ENCODE measurements at regions not wholly inside any gene's neighbourhood (a gene's known extent, or its start where the extent isn't known, plus 50 kb on each side); places are given as distances from the start of the nearest gene placed in this dataset.
A peak's percentile ranks its signal among the peaks of the same experiment; 100 is the strongest.

DNA sequence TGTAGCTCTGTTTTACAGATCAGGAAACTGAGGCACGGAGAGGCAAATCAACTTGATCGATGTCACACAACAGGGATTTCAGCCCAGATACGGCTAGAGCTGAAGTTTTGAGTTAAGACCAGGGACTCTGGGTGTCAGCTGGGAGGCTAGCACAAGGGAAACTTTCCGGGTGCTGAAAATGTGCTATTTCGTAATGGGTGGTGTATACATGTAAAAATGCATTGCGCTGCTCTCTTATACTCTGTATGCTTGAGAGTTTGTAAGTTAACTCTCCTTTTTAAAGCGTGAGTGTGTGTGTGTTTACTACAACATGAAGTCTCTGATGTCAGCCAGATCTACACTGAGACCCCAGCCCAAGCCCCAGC, 227.6 kb downstream of the MN1 start:
- intact Hi-C loops (cut with DNase I; ENCODE audit: low total_unique reads), result no loop called here
- H3K27me3 ChIP-seq, result peaks cover 0 to 29% (median 16%) of the 10 kb centered on the region in 3 donors
- no peak for TF ChIP-seq EP300 (IDR thresholded peaks at IDR 0.05)

DNA sequence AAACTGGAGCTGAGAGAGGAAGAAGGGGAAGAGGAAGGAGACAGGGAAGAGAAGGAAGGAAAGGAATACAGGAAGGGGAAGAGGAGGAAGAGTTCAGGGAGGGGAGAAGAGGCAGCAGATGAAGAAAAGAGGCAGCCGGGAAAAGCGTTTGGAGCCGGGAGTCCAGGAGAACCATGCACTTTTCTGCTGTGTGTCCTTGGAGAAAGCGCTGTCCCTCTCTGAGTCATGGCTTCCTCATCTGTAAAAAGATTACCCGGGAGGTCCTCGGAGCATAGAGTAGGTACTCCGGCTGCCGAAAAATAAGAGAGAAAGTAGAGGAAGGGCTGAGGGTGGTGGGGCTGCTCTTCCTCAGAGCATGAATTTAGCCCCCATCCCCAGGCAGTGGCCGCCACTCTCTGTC, 226.9 kb downstream of the MN1 start:
- Histone ChIP-seq H3K9me3 (peaks cover 3 to 12% (median 8%) of the 10 kb centered on the region in 4 donors), H3K4me1 (peaks cover 0 to 11% (median 4%) of the 10 kb centered on the region in 4 donors), H3K36me3 (no peaks in the 10 kb centered on the region), H3K27me3 (peaks cover 0 to 29% (median 16%) of the 10 kb centered on the region in 3 donors), H3K4me3 (no peak overlapping the region), H3K27ac (no peak overlapping the region)
- 87 to 90% (median 88%) methylated on average over 9 of the region's 9 CpGs for WGBS, 5 donors
- no peak for DNase-seq
- TF ChIP-seq POLR2AphosphoS5 (IDR thresholded peaks at IDR 0.05) (no peak), POLR2A (IDR thresholded peaks at IDR 0.05) (no peak), EP300 (IDR thresholded peaks at IDR 0.05) (no peak)
- TF ChIP-seq, protein P1, sequence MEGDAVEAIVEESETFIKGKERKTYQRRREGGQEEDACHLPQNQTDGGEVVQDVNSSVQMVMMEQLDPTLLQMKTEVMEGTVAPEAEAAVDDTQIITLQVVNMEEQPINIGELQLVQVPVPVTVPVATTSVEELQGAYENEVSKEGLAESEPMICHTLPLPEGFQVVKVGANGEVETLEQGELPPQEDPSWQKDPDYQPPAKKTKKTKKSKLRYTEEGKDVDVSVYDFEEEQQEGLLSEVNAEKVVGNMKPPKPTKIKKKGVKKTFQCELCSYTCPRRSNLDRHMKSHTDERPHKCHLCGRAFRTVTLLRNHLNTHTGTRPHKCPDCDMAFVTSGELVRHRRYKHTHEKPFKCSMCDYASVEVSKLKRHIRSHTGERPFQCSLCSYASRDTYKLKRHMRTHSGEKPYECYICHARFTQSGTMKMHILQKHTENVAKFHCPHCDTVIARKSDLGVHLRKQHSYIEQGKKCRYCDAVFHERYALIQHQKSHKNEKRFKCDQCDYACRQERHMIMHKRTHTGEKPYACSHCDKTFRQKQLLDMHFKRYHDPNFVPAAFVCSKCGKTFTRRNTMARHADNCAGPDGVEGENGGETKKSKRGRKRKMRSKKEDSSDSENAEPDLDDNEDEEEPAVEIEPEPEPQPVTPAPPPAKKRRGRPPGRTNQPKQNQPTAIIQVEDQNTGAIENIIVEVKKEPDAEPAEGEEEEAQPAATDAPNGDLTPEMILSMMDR (IDR thresholded peaks at IDR 0.05), result no peak
- intact Hi-C loops (cut with DNase I; ENCODE audit: low total_unique reads), result no loop called here

More for the DNA sequence above, 227.6 kb downstream of the MN1 start:
- no peak overlapping the region for H3K4me3 ChIP-seq
- DNase-seq, result no peak
- H3K9me3 ChIP-seq, result peaks cover 3 to 12% (median 8%) of the 10 kb centered on the region in 4 donors
- no peaks in the 10 kb centered on the region for H3K36me3 ChIP-seq
- 74 to 85% (median 82%) methylated on average over 7 of the region's 7 CpGs for WGBS, 5 donors
- H3K4me1 ChIP-seq, result peaks cover 0 to 11% (median 4%) of the 10 kb centered on the region in 4 donors
- H3K27ac ChIP-seq, result no peak overlapping the region

DNA sequence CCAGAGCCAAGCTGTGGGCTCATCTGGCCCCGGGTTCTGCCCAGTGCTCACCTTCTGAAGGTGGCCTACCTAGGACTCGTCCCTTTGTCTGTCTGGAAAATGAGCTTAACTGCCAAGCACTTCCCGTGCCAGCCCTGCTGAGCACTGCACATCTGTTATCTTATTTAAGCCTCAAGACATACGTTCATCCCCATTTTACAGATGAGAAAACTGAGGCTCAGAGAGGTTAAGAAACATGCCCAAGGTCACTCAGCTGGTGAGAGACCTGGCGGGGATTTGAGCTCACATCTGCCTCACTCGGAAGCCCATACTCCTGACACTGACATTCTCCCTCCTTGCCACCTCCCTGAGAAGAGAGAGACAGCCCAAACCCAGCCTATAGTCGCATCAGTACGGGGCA, 226.2 kb downstream of the MN1 start:
- TF ChIP-seq EP300 (IDR thresholded peaks at IDR 0.05) (no peak), POLR2A (IDR thresholded peaks at IDR 0.05) (no peak), POLR2AphosphoS5 (IDR thresholded peaks at IDR 0.05) (no peak)
- TF ChIP-seq, protein P1 (IDR thresholded peaks at IDR 0.05), result no peak
- intact Hi-C loops (cut with DNase I; ENCODE audit: low total_unique reads), result no loop called here
- peaks cover 0 to 11% (median 4%) of the 10 kb centered on the region in 4 donors for H3K4me1 ChIP-seq
- WGBS, 5 donors, result 78 to 89% (median 85%) methylated on average over 8 of the region's 8 CpGs
- H3K4me3 ChIP-seq, result no peak overlapping the region
- no peaks in the 10 kb centered on the region for H3K36me3 ChIP-seq
- peaks cover 0 to 29% (median 16%) of the 10 kb centered on the region in 3 donors for H3K27me3 ChIP-seq
- H3K27ac ChIP-seq, result peak overlapping the region in 1 of 5 donors; percentile 0
- peaks cover 3 to 12% (median 8%) of the 10 kb centered on the region in 4 donors for H3K9me3 ChIP-seq
- DNase-seq, result no peak

GRCh38 chr22:27576413-27576812, 225.1 kb downstream of the MN1 start:
- H3K4me1 ChIP-seq, result peaks cover 0 to 14% (median 5%) of the 10 kb centered on the region in 4 donors
- 68 to 81% (median 69%) methylated on average over 7 to 9 of the region's 9 CpGs for WGBS, 5 donors
- no peak overlapping the region for H3K4me3 ChIP-seq
- peak in 1 of 2 donors; percentile 58 for DNase-seq
- H3K9me3 ChIP-seq, result peaks cover 3 to 12% (median 8%) of the 10 kb centered on the region in 4 donors
- TF ChIP-seq, protein P1 (IDR thresholded peaks at IDR 0.05), result no peak
- TF ChIP-seq POLR2A (IDR thresholded peaks at IDR 0.05), result no peak
- TF ChIP-seq EP300 (IDR thresholded peaks at IDR 0.05), result no peak
- TF ChIP-seq POLR2AphosphoS5 (IDR thresholded peaks at IDR 0.05), result no peak
- intact Hi-C loops (cut with DNase I; ENCODE audit: low total_unique reads), result no loop called here
- peak overlapping the region in 1 of 5 donors; percentile 0 for H3K27ac ChIP-seq
- peaks cover 0 to 24% (median 16%) of the 10 kb centered on the region in 3 donors for H3K27me3 ChIP-seq
- H3K36me3 ChIP-seq, result no peaks in the 10 kb centered on the region

GRCh38 chr22:27576815-27577573, 224.6 kb downstream of the MN1 start:
- H3K36me3 ChIP-seq, result no peaks in the 10 kb centered on the region
- H3K27ac ChIP-seq, result peak overlapping the region in 2 of 5 donors; percentile 20 to 49
- H3K4me1 ChIP-seq, result peaks cover 0 to 20% (median 7%) of the 10 kb centered on the region in 4 donors
- H3K9me3 ChIP-seq, result peaks cover 3 to 7% (median 6%) of the 10 kb centered on the region in 4 donors
- H3K27me3 ChIP-seq, result peaks cover 0 to 18% (median 16%) of the 10 kb centered on the region in 3 donors
- intact Hi-C loops (cut with DNase I; ENCODE audit: low total_unique reads), result no loop called here
- peak in 1 of 2 donors; percentile 86 for DNase-seq
- WGBS, 5 donors, result 54 to 67% (median 59%) methylated on average over 19 to 20 of the region's 20 CpGs
- no peak overlapping the region for H3K4me3 ChIP-seq
- TF ChIP-seq, protein P1 (IDR thresholded peaks at IDR 0.05), result no peak
- no peak for TF ChIP-seq POLR2A (IDR thresholded peaks at IDR 0.05)
- TF ChIP-seq POLR2AphosphoS5 (IDR thresholded peaks at IDR 0.05), result no peak
- no peak for TF ChIP-seq EP300 (IDR thresholded peaks at IDR 0.05)

Data from stomach (tissue), 8 donors.